ENCODE measurements at regions not wholly inside any gene's neighbourhood (a gene's known extent, or its start where the extent isn't known, plus 50 kb on each side); places are given as distances from the start of the nearest gene placed in this dataset.

- TF ChIP-seq CTCF (IDR thresholded peaks at IDR 0.05; ENCODE audit: low read depth, low read length) (no peak), EZH2phosphoT487 (IDR thresholded peaks at IDR 0.05; ENCODE audit: low read depth) (no peak)
Measured at GRCh38 chr2:2491964-2492363, 160.9 kb upstream of the MYT1L start.
